AG04450 (cell line): ENCODE measurements at regions not wholly inside any gene's neighbourhood (a gene's known extent, or its start where the extent isn't known, plus 50 kb on each side); places are given as distances from the start of the nearest gene placed in this dataset.

Experiments used
- CTCF ChIA-PET: fragments of 300-600, 350-600 bp; formaldehyde crosslinking; extraction: SDS; loops from one replicate; lab custom pipeline; 2022; ENCODE audit warnings: antibody characterized with exemption, inconsistent platforms; lab: Charles Lee
- POLR2A ChIA-PET: fragments of 350-600 bp; formaldehyde crosslinking; extraction: SDS; loops from one replicate; lab custom pipeline; 2021; ENCODE audit warnings: antibody characterized with exemption, inconsistent platforms; lab: Yijun Ruan, JAX
- DNase-seq: peaks from one replicate; pipeline ENCODE4 v3.0.0-alpha.2; 2011; ENCODE audit warnings: low read depth, low spot score
- H3K27ac ChIP-seq: one replicate; pipeline ENCODE4 v1.5.1; 2012; ENCODE audit warnings: low read depth, low read length, control low read depth
- H3K27me3 ChIP-seq: one replicate; pipeline ENCODE4 v1.6.0; 2012; ENCODE audit warnings: low read length; ENCODE audit not compliant: control insufficient read depth, insufficient read depth
- H3K4me3 ChIP-seq: 2 replicates; pipeline ENCODE4 v1.5.1; 2011; ENCODE audit warnings: mild to moderate bottlenecking, low read depth, low read length, control low read depth
- H3K9me3 ChIP-seq: 2 replicates; pipeline ENCODE4 v1.5.1; 2012; ENCODE audit warnings: low read length; ENCODE audit not compliant: control insufficient read depth, insufficient read depth
- TF ChIP-seq, protein P1 (sequence below): IDR thresholded peaks from 2 replicates; pipeline ENCODE4 v1.5.1; 2011; ENCODE audit warnings: low read depth, low read length, control low read depth, inconsistent platforms

DNA sequence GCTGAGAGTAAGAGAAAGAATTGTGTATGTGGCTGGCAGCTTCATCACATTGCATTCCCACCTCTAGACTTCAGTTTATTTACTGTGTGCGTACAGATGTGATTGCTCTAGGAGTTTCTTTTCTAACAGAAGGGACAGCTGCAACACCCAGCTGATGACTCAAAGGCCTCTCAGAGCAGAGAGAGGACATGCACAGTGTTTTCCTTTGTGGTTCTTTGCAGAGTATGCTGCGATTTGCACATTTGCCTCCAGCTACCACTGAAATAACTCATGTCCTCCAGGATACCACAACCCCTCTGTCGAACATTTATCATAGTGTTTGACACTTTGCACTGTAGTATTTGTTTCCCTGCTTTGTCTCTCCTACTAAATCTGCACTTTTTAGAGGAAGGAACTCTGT, 294.1 kb downstream of the STIM2 start:
- no peaks in the 10 kb centered on the region for H3K27me3 ChIP-seq
- CTCF ChIA-PET: no interaction called here
- TF ChIP-seq, protein P1, sequence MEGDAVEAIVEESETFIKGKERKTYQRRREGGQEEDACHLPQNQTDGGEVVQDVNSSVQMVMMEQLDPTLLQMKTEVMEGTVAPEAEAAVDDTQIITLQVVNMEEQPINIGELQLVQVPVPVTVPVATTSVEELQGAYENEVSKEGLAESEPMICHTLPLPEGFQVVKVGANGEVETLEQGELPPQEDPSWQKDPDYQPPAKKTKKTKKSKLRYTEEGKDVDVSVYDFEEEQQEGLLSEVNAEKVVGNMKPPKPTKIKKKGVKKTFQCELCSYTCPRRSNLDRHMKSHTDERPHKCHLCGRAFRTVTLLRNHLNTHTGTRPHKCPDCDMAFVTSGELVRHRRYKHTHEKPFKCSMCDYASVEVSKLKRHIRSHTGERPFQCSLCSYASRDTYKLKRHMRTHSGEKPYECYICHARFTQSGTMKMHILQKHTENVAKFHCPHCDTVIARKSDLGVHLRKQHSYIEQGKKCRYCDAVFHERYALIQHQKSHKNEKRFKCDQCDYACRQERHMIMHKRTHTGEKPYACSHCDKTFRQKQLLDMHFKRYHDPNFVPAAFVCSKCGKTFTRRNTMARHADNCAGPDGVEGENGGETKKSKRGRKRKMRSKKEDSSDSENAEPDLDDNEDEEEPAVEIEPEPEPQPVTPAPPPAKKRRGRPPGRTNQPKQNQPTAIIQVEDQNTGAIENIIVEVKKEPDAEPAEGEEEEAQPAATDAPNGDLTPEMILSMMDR: no peak
- DNase-seq: no peak
- no peak overlapping the region for H3K4me3 ChIP-seq
- no peaks in the 10 kb centered on the region for H3K9me3 ChIP-seq
- H3K27ac ChIP-seq: no peak overlapping the region
- POLR2A ChIA-PET: no interaction called here

DNA sequence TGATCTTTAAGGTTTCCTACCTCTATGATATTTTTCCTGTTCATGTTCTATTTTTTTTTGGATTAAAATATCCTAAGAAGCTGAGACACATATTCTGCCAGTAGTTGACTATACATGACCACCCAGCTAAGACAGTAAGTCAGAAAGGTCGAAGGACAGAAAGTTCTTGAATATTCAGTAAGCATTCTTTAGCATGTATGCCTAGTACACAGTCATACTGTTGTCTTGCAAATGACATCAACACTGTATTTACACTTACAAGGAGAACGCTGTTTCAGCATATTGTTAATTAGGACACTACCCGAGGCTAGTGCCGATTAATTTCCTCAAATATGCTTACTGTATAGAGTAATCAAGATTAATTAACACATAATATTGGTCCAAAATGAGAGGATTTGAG, 300.6 kb downstream of the STIM2 start:
- ChIA-PET POLR2A (no interaction called here), CTCF (no interaction called here)
- TF ChIP-seq, protein P1: no peak
- Histone ChIP-seq H3K27ac (no peak overlapping the region), H3K27me3 (no peaks in the 10 kb centered on the region), H3K9me3 (no peaks in the 10 kb centered on the region), H3K4me3 (no peak overlapping the region)
- DNase-seq: no peak

DNA sequence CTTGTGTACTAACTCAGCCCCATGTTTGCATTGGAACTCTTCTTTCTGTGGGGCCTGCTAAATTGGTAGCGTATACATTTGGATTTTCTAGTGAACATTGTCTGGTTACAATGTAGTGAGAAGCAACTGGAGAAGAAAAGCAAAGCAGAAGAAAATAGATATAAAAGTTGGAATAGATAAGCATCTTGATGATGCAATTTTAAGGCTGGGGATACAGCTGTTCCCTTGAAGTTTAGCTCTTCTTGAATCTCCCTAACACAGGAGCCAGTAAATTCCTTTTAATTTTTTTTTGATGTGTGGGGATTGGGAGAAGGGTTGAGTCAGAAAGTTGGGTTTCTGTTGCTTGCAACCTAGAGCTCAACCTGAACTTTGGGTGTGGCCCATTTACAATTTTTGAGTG, 308.1 kb downstream of the STIM2 start:
- TF ChIP-seq, protein P1: no peak
- Histone ChIP-seq H3K27me3 (no peaks in the 10 kb centered on the region), H3K9me3 (no peaks in the 10 kb centered on the region), H3K27ac (no peak overlapping the region), H3K4me3 (no peak overlapping the region)
- ChIA-PET CTCF (no interaction called here), POLR2A (no interaction called here)
- no peak for DNase-seq

DNA sequence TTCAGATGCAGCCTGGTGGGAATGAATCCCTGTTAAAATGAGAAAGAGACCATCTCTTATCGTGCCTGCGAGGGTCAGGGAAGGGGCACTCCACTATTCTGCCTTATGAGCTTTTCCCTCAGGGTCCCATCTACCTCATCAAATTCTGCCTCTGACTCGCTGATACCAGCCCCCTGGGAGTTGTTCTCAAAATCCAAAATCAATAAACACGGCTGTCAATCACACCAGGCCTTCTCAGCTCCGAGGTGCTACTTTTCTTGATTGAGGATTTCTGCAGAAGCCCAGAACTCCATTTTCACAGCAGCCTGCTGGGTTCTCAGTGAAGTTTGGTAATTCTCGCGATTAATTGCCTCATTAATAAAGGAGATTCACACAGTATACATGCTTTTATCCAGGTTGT, 312.6 kb downstream of the STIM2 start:
- no peak for DNase-seq
- no peak overlapping the region for H3K27ac ChIP-seq
- no peaks in the 10 kb centered on the region for H3K27me3 ChIP-seq
- no peak overlapping the region for H3K4me3 ChIP-seq
- TF ChIP-seq, protein P1: no peak
- CTCF ChIA-PET: no interaction called here
- POLR2A ChIA-PET: no interaction called here
- no peaks in the 10 kb centered on the region for H3K9me3 ChIP-seq

DNA sequence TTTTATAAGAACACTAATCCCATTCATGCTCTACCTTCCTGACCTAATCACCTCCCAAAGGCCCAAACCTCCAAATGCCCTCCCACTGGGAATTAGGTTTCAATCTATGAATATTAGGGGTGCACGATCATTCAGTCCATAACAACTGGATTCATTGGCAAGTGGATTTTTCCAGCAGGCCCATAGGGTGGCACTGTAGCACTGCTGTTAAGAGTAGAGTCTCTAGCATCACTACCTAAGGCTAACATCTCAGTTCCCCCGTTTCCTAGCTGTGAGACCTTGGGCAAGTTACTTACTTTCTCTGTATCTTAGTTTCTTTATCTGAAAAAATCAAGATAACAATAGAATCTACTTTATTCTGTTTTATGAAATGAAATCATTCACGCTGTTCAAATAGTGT, 315.8 kb downstream of the STIM2 start:
- no peak overlapping the region for H3K27ac ChIP-seq
- POLR2A ChIA-PET: no interaction called here
- DNase-seq: no peak
- TF ChIP-seq, protein P1: no peak
- no peaks in the 10 kb centered on the region for H3K27me3 ChIP-seq
- CTCF ChIA-PET: no interaction called here
- no peaks in the 10 kb centered on the region for H3K9me3 ChIP-seq
- no peak overlapping the region for H3K4me3 ChIP-seq
